ENCODE measurements at regions not wholly inside any gene's neighbourhood (a gene's known extent, or its start where the extent isn't known, plus 50 kb on each side); places are given as distances from the start of the nearest gene placed in this dataset.

GRCh38 chr5:44907396-44907795 is 98.6 kb downstream of the MRPS30 start:
- TF ChIP-seq REST (IDR thresholded peaks at IDR 0.05; ENCODE audit: low read depth): no peak
- no peak for TF ChIP-seq RAD21 (IDR thresholded peaks at IDR 0.05; ENCODE audit: low read depth)
- TF ChIP-seq MAX (IDR thresholded peaks at IDR 0.05): no peak
- no peak for TF ChIP-seq ZBTB7A (IDR thresholded peaks at IDR 0.05; ENCODE audit: low read depth)
